DMS153 treated with DMSO at 0.1 percent for 48 hours (cell line): ENCODE measurements at regions not wholly inside any gene's neighbourhood (a gene's known extent, or its start where the extent isn't known, plus 50 kb on each side); places are given as distances from the start of the nearest gene placed in this dataset.

Experiments
- DNase-seq: peaks from one replicate; lab custom pipeline; 2025; ENCODE audit not compliant: unreplicated experiment; lab: John Stamatoyannopoulos, UW

DNA sequence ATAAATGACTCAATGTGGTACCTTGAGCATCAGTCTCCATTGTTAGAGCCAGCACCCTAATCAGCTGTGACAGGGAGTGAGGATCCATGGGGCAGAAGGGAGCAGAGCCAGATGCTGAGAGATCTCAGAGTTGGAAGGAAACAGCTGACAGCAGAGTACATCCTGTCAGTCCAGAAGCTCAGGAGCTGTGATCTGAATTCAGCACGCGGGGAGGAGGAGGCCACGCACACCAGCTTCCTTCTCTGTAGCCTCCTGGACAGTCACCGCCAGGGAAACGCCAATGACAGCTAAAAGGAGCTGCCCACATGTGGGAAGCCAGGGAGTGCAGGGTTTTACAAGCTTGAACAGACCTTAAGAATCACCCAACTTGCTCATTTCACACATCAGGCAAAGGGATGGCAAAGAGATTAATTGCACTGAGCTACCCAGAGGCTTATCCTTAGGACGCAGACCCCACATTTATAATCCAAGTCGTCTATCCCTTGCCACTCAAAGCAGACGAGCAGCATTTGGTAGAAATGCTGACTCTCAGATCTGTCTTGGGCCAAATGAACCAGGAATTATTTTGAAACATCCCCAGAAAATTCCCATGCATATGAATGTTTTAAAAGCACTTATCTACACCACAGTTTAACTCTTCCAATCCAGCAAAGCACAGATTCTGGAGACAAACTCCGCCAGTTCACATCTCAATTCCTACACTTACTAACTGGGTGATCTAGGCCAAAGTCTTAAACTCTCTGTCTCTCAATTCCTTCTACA, 322.6 kb upstream of the TMTC1 start:
- no peak for DNase-seq

DNA sequence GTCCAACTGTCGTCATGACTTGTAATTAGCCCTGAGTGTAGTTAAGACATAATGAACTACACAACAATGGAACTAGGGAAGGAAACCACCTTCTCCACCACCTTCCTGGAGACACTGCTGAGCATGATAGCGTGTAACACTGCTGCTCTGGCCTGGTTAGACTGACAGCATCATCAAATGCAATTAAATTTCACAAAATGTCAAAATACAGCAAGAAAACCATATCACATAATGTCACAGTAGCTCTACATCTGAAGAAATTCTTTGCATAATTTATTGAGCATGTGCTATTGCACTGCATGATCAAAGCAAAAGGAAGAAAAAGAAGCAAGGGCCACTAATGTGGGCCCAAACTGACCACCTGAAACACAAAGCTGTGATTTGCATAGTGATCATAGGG, 321.8 kb upstream of the TMTC1 start:
- DNase-seq, result no peak

DNA sequence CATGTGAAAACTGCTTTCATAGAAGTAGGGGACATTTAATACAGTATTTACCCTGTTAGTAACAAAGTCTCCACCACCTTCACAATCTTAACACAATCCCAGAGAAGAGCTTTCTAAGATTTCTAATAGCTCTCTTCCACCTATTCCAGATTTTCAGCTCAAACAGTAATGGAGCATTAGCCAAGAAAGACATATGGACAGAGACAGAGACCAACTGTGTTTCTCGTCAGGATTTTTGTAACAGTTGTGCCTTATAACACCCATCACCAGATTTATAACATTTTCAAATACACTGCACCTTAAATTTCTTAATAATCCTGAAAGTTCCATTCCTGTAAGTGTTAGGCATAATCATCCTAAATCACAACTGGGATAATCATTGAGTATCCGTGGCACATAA, 321.2 kb upstream of the TMTC1 start:
- DNase-seq, result no peak

DNA sequence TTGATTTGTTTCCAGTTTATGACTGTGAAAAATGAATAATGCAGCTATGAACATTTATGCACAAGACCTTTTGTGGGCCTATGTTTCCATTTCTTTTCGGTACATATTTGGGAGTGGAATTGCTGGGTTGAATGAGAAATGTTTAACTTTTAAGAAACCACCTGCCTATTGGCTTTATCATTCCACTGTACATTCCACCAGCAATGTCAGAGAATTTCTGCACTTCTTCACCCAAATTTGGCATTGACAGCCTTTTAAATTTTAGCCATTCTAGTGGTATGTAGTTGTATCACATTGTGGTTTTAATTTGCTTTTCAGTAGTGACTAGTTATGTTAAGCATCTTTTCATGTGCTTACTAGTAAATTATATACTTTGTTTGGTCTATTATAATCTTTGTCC, 317.0 kb upstream of the TMTC1 start:
- DNase-seq, result no peak

DNA sequence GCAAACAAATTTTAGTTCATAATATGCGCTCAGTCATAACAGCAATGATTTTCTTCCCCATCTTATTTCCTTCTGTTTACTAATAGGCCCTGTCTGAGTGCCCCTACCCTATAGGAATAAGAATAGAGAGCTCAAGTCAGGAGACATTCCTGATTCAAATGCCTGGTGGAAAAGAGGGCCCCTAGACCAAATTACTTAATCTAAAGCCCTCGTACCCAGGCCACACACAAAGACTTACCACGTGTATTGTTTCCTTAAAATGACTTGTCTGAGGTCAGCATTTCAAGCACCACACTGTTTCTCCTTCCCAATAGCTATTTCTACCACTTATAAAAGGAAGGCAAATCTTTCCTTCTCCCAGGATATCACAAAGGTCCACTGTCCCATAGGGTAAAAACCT, 314.9 kb upstream of the TMTC1 start:
- no peak for DNase-seq

DNA sequence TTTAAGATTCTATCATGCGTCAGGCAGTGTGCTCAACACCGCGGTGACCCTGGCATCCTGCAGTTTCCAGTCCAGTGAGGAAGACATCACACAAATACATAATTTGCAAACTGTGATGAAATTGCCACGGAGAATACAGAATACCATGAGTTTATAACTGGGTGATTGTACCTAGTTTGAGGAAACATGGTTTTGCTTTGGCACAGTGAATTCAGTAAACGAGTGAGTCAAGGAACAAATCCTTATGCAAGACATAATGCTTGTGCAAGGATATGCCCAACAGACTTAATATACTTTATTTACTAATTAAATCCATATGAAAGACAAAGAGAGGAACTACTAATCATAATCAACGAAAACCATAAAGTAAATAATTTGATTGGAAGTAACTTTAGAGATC, 311.8 kb upstream of the TMTC1 start:
- DNase-seq, result no peak

DNA sequence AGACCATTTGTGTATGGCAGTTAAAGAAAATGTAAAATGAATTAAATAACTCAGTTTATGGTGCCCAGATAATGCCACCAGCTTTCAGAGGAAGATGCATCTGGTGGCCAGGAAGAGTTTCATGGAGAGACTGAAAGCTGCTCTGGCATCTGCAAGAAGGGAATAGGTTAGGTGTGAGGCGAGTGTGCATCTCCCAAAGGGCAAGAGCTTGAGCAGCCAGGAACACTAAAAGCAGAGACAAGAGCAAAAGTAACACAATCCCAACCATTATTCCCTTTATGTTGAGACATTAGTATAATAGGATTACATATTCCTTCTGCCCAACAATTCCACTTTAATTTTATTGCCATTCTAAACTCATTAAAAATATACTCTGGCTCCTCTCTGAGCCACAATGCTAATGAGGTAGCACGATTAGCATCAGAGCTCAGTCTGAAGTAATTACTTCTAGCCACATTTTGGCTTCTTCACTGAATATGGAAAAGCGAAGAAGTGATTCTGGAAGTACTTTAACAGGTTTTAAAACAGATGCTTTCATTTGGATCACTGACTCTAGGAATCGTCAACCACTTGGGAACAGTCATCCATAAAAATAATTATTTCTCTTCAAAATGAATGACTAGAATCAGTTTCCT, 309.4 kb upstream of the TMTC1 start:
- DNase-seq, result no peak

DNA sequence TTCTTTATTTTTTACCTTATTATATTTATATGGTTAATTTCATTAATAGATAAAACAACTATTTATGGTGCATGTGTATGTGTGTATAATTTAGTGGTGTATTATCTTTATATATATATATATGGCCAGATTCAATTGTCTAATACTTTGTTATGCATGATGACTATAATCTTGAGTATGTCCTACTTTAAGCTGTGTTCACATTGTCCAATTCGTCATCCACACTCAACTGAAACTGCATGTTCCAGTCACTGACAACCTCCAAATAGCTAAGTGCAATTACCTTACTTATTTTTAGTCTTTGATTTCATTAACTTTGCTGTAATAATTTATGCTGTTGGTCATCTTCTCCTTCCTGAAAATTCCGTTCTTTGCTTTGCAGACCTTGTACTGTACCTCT, 306.5 kb upstream of the TMTC1 start:
- DNase-seq, result no peak

DNA sequence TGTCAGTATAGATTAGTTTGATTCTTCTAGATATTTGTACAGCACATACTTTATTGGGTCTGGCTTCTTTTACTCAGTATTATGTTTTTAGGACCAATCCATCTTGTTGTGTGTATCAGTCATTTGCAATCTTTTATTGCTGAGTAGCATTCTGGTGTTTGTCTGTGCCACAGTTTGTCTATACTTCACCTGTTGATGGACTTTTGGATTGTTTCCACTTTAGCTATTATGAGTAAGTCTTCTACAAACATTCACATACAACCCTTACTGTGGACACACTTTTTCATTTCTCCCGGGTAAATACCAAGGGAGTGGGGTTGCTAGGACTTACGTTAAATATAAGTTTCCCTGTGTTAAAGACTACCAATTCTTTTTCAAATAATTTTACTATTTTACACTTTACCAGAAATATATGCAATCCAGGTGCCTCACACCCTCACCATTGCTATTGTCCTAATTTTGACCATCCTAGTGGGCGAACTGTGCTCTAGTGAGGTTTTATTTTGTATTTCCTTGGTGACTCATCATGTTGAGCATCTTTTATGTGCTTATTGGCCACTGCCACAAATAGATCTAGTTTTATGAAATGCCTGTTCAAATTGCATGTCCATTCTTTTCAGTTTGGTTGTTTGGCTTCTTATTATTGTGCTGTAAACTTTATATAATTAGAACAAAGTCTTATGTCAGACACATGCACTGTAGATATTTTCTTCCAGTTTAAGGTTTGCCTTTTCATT, 304.7 kb upstream of the TMTC1 start:
- no peak for DNase-seq

DNA sequence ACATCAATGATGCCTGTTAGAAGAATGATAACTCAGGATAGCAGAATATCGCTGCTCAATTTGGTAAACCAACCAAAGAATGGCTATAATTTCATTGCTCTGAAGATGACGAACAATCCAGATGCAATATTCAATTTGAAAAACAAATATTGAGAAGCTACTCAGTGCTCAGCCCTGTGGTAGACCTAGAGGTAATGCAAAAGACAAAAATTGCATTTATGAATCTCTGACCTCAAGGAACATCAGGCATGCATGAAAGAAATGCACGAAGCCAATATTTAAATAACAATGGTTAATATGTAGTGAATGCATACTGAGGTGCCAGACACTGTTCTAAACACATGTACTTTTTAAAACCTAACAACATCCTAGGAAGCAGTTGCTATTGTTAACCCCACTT, 298.6 kb upstream of the TMTC1 start:
- no peak for DNase-seq

DNA sequence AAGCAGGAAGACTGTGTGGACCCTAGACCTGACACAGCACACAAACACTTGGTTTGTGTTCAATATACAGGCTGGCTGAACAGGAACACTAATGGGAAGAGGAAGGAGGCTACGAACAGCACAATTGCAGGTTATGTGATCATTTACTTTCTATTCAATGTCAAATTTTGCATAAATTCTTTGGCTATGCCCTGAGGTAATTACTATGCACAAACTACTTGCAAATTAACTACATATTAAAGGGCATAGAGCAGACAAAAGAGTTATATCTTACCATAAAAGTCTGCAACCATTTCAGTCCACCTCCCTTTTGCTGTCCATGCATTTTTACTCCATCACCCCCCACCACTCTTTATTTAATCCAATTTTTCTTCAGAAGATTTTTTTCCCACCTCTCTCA, 291.2 kb upstream of the TMTC1 start:
- no peak for DNase-seq

DNA sequence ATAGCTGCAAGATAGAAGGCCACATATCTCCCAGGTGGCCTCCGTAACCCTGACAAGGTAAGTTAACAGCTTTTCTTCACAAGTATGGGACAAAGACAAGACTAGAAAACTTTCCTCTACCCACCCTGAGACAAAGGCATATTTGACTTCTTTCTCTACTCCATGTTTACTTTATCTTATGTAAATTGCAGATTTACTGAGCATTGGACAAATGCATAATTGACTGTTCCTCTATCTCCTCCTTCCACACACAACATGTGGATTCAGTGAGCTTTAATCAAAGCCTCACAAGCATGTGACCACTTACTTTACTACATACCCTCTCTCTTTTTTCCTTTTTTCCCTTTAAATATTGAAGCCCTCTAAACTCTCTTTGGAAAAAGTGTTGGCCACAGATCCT, 289.1 kb upstream of the TMTC1 start:
- DNase-seq, result no peak

DNA sequence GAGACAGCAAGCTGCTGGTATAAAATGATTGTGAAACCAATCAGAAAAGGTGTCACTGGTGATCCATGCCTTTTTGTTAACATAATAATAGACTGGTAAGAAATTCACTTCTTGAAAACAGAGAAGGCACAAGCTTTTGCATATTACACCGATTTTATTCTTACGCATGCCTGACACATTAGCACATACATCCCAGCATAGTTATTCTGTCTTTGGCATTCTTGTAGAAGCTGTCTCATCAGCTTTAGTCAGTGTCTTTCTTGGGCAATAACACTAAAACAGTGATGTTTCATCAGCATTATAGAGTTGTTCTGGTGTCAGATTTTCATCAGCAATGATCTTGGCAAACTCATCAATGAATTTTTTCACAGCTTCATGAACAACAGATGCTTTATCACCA, 283.4 kb upstream of the TMTC1 start:
- DNase-seq, result no peak

DNA sequence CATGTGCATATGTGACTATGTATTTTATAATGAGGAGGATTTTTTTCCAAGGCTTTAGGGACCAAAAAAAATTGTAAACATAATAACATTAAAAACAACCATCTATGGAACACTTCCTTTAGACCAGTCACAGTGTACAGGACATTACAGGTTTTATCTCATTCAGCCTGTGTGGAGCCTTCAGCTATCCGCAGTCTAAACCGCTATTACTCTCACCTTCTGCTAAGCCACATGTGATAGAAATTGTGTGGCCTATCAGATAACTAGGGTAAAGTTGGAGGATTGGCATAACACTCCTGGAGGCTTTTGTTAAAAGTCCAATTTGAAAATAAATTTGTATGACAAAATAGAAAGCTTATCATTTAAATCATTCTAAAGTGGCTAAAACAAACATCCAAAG, 281.2 kb upstream of the TMTC1 start:
- no peak for DNase-seq

DNA sequence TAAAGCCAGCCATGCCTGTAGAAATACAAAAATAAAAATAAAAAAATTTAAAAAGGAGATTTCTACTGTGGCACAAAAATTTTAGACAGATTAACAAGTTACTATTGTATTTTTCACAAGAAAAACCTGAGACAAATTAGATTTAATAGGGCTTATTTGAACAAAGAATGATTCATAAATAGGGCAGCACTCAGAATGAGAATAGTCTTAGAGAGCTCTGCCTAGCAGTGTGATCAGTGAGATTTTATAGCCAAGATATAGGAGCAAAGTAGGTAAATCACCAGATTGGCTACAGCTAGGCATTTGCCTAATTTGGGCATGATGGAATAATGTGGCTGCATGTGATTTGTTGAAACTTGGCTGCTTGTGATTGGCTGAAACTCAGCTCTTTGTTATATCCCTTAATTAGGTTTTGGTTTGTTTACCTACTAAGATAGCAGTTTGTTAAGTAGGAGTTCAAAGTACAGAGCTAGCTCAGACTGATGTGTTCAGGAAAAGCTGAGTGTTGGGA, 279.7 kb upstream of the TMTC1 start:
- DNase-seq, result no peak

DNA sequence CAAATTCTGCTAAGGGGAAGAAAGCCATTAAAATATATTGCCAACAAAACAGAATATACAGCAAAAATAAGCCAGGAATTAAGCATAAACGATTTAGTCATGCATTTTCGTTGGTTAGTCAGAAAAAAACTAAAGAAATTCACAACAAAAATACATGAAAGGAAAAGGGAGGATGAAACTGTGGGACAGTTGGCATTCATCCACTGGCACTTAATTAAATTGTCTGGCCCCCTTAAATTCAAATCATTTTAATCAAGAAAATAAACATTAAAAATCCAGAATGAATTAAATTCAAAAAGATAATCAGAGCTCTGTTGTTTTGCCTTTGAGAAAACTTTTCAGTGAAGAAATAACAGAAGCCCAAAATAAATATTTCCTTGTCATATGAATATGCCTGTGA, 264.6 kb upstream of the TMTC1 start:
- no peak for DNase-seq

DNA sequence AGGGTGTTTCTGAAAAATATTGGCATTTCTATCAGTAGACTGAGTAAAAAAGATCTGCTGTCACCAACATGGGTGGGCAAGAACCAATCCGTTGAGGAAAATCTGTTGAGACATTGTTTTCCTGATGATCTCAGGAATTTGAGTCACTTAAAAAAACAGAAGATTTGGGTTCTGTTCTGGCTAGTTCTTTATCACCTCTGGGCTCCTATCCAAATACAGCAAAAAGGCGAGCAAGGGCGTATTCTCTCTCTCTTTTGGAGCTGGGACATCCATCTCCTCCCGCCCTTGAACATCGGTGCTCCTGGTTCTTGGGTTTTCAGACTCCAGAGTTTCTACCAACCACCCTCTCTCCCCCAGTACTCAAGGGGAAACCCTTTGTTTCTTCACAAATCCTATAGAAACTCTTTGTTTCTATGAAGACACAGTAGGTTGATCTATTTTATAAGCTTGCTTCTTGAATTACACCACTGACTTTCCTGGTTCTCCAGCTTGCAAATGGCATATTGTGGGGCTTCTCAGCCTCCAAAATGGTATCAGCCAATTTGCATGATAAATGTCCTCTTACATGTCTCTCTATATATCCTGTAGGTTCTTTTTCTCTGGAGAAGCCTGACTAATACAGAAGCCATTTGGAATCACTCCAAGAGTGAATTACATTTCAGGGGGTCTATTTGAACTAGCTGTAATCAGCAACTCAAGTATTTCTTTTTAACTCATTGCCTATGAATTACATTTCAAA, 263.9 kb upstream of the TMTC1 start:
- peak; percentile 10 for DNase-seq

DNA sequence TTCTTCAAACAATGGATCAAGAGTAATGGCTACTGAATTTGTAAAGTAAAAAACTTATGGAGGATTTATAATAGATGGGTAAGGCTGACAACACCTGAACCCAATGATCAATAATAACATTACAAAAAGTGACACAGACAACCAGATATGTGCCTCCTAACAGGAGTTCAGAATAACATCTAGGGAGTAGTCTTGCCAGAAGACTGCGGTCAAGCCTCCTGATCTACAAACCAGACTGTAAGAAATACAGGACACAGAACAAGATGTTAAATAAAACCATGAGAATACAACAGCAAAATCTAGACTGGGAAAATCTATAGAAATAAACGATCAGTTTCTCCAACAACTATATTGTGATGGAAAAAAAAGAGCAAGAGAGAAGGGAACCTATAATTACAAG, 262.6 kb upstream of the TMTC1 start:
- no peak for DNase-seq

DNA sequence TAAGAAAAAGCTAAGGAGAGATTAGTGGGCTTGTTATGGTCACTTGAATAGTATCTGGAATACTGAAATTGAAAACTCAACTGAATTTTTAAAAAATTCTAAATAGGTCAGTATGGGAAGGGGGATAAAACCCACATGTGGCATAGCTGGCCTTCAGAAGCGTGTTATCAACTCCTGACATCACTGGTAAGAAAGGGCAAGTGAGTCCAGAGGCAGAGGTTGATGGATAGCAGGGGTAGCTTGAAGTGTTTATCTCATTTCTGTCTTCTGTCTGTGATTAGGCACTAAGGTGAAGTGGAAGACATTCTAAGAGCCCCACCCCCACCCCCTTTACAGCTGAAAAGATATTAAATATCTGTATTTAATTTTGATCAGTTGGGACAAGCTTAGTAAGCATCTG, 261.4 kb upstream of the TMTC1 start:
- no peak for DNase-seq

DNA sequence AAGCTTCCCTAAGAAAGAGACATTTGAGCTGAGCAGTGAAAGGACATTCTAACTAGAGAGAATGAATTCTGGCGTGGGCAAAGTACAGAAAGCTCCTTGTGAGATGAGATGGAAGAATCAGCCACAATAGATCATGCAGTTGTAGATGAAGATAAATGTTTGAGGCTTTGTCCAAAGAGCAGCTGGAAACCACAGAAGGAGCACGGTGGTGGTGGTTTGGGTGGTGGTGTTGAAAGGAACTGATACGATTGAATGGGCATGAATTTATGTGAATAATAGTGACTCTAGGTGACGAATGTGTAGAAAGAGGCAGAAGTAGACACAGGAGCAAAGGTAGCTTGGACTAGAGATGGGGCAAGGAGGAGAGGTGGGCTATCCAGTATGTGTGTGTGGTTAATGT, 260.5 kb upstream of the TMTC1 start:
- DNase-seq, result no peak

DNA sequence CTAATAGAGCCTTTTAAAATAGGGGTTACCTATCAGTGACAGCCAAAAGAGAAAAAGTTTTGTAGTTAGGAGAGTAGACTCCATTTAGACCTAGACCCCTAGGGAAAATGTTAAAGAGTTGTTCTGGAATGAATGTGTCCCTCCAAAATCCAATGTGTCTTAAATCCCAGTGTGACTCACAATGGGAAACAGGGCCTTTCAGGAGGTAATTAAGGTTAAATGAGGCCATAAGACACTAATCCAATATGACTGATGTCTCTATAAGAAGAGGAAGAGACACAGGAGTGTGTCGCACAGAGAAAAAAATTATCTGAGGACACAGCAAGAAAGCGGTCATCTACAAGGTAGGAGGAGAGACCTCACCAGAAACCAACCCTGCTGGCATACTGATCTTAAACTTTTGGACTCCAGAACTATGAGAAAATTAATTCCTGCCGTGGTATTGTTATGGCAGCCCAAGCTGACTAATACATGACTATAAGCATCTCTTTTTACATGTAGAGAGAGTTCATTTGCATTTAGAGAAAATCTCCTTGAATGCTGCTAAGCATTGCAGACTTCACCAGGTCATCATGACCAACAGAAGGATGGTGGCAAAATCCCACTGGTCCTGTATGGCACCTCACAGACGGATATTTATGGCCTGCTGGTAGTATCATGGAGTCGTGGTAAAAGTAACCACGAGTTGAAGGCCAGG, 259.6 kb upstream of the TMTC1 start:
- DNase-seq, result no peak
